ENCODE measurements at regions not wholly inside any gene's neighbourhood (a gene's known extent, or its start where the extent isn't known, plus 50 kb on each side); places are given as distances from the start of the nearest gene placed in this dataset.

GRCh38 chr6:129920103-129920798, 59.1 kb upstream of the TMEM244 start:
- no peak for DNase-seq (ENCODE audit: low read depth in 2 of 2)

DNA sequence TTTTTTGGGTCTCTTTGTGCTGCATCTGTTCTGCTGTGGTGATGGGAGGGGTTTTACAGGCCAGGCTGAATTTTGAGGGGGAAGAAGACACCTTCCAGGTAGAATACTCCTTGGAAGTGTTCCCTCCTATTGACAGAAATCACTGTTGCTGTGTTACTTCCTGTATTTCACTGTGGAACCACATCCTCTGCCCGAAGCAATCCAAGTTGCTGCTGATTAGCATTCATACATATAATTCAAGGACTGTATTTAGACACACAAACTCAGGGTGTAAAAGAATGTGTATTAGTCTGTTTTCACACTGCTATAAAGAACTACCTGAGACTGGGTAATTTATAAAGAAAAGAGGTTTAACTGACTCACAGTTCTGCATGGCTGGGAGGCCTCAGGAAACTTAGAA, 50.6 kb upstream of the TMEM244 start:
- no peak for DNase-seq (ENCODE audit: low read depth in 2 of 2)

All from stimulated activated CD4-positive, alpha-beta T cell treated with anti-CD3 and anti-CD28 coated beads, Interleukin-4, amount 100 ng/mL, for 48 hours (primary cell).